Spleen (tissue), 11 donors: ENCODE measurements at regions not wholly inside any gene's neighbourhood (a gene's known extent, or its start where the extent isn't known, plus 50 kb on each side); places are given as distances from the start of the nearest gene placed in this dataset.

ENCODE experiments used
- DNase-seq: peaks from one replicate; pipeline ENCODE4 v3.0.0-alpha.2; 2020
- H3K27ac ChIP-seq, 8 donors: fragments of 200-600 bp; sonication (generic) in 7 of 8; 1 replicate in 4 of 8; 2 replicates in 4 of 8; pipeline versions ENCODE4 v1.5.0 to v1.8.0; 2016 to 2021; ENCODE audit warnings: inconsistent platforms in 4 of 8, mild to moderate bottlenecking in 4 of 8, moderate library complexity in 1 of 8
- H3K27me3 ChIP-seq, 7 donors: fragments of 200-600 bp; sonication (generic) in 6 of 7; replicated peaks in 1 of 7; 1 replicate in 4 of 7; 2 replicates in 3 of 7; pipeline versions ENCODE4 v1.5.0 to v1.8.0; 2016 to 2021; ENCODE audit warnings: inconsistent platforms in 3 of 7, mild to moderate bottlenecking in 1 of 7
- H3K36me3 ChIP-seq, 6 donors: fragments of 200-600 bp; sonication (generic) in 5 of 6; 1 replicate in 4 of 6; 2 replicates in 2 of 6; pipeline versions ENCODE4 v1.5.0 to v1.8.0; 2016 to 2021; ENCODE audit warnings: inconsistent platforms in 2 of 6
- H3K4me1 ChIP-seq, 6 donors: fragments of 200-600 bp; sonication (generic) in 5 of 6; 1 replicate in 3 of 6; 2 replicates in 3 of 6; pipeline versions ENCODE4 v1.5.0 to v1.8.0; 2016 to 2021; ENCODE audit warnings: inconsistent platforms in 3 of 6
- H3K4me3 ChIP-seq, 8 donors: fragments of 200-600 bp; sonication (generic) in 7 of 8; 1 replicate in 4 of 8; 2 replicates in 4 of 8; pipeline versions ENCODE4 v1.5.0 to v1.8.0; 2016 to 2021; ENCODE audit warnings: inconsistent platforms in 4 of 8, mild to moderate bottlenecking in 4 of 8, moderate library complexity in 2 of 8
- H3K9me3 ChIP-seq, 8 donors: fragments of 200-600 bp; sonication (generic) in 7 of 8; 1 replicate in 4 of 8; 2 replicates in 4 of 8; pipeline versions ENCODE4 v1.5.0 to v1.8.0; 2016 to 2021; ENCODE audit warnings: inconsistent platforms in 4 of 8
- CTCF ChIP-seq, 11 experiments: fragments of 200-600 bp in 7 of 11; fragments of 450-650 bp in 4 of 11; sonication (generic) in 4 of 11; IDR thresholded peaks in 8 of 11; conservative IDR thresholded peaks in 3 of 11; 1 replicate in 7 of 11; 2 replicates in 4 of 11; pipeline versions ENCODE4 v1.4.0 to v1.8.0; 2016 to 2021; ENCODE audit warnings: antibody characterized with exemption in 11 of 11, inconsistent platforms in 4 of 11, mild to moderate bottlenecking in 1 of 11
- POLR2A ChIP-seq, 3 donors: fragments of 450-650 bp; IDR thresholded peaks; one replicate each; pipeline ENCODE4 v1.5.1; 2017; ENCODE audit warnings: antibody characterized with exemption in 3 of 3, mild to moderate bottlenecking in 1 of 3
- POLR2AphosphoS5 ChIP-seq, 3 donors: sonication (generic); formaldehyde crosslinking; IDR thresholded peaks; one replicate each; pipeline ENCODE4 v1.5.1; 2017; ENCODE audit warnings: antibody characterized with exemption in 3 of 3
- WGBS, 5 donors: extraction: QIAGEN DNeasy Blood & Tissue Kit in 3 of 5; methylation state at CpG; one replicate each; pipeline versions ENCODE4 v1.1.5 to v1.1.7; 2013 to 2018; 5-methylcytosine and 5-hydroxymethylcytosine counted together
- intact Hi-C: fragments of 100-400 bp; cut with DNase I; formaldehyde crosslinking; loops from one replicate; pipeline ENCODE4 v1.15.0; 2023; ENCODE audit warnings: low total_unique reads
- donor health status: healthy with polysubstance abuse.
- donor health status: DM: no; HTN: no; CAD: no; lungs with moderate emphysema.
- donor health status: DM: no; HTN: no; CAD: no.
- donor health status: Bipolar disorder and iron deficiency.
- donor health status: healthy.
- donor health status: DM: no; HTN: no; CAD: no.
- donor health status: DM: yes; HTN: yes; CAD: no.

DNA sequence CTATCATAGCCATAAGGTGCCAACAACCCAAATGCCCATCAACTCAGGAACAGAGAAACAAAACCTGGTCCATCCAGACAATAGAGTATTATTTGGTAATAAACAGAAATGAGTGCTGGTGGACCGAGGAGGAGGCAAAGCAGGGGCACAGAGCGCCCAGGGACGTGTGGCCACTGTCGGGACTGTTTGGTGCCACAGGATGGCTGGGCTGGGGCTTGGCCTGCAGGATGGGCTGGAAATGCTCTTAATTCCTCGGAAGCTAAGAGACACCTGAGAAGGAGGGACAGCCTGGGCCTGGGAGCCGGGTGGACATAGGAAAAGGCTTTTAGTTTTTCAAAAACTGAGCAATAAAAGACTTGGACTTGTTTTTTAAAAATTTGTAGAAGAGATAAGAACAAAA is 216.4 kb downstream of the DLL1 start:
- WGBS, 5 donors, result 82 to 92% (median 91%) methylated on average over 6 of the region's 6 CpGs
- no peak for TF ChIP-seq POLR2AphosphoS5 (IDR thresholded peaks at IDR 0.05)
- TF ChIP-seq CTCF (IDR thresholded peaks at IDR 0.05 in 8 of 11, conservative IDR thresholded peaks at IDR 0.05 in 3 of 11), result no peak
- no peak for TF ChIP-seq POLR2A (IDR thresholded peaks at IDR 0.05)
- no peaks in the 10 kb centered on the region for H3K36me3 ChIP-seq
- no peak overlapping the region for H3K27ac ChIP-seq
- H3K9me3 ChIP-seq, result peaks cover 0 to 15% (median 9%) of the 10 kb centered on the region in 8 donors
- DNase-seq, result peak; percentile 66
- no peak overlapping the region for H3K4me3 ChIP-seq
- intact Hi-C loops, result no loop called here
- peaks cover 0 to 7% (median 0%) of the 10 kb centered on the region in 7 donors for H3K27me3 ChIP-seq
- H3K4me1 ChIP-seq, result no peaks in the 10 kb centered on the region

- H3K36me3 ChIP-seq, result no peaks in the 10 kb centered on the region
- no peak overlapping the region for H3K27ac ChIP-seq
- H3K27me3 ChIP-seq, result peaks cover 0 to 7% (median 0%) of the 10 kb centered on the region in 7 donors
- H3K4me1 ChIP-seq, result no peaks in the 10 kb centered on the region
- H3K9me3 ChIP-seq, result peaks cover 0 to 21% (median 11%) of the 10 kb centered on the region in 8 donors
- H3K4me3 ChIP-seq, result no peak overlapping the region
- no peak for TF ChIP-seq CTCF (IDR thresholded peaks at IDR 0.05 in 8 of 11, conservative IDR thresholded peaks at IDR 0.05 in 3 of 11)
- whole genome bisulfite sequencing, 5 donors, result 80 to 93% (median 88%) methylated on average over 13 of the region's 13 CpGs
- intact Hi-C loops, result no loop called here
- peak; percentile 62 for DNase-seq
Observed at GRCh38 chr6:170073846-170074245, 217.0 kb downstream of the DLL1 start.

DNA sequence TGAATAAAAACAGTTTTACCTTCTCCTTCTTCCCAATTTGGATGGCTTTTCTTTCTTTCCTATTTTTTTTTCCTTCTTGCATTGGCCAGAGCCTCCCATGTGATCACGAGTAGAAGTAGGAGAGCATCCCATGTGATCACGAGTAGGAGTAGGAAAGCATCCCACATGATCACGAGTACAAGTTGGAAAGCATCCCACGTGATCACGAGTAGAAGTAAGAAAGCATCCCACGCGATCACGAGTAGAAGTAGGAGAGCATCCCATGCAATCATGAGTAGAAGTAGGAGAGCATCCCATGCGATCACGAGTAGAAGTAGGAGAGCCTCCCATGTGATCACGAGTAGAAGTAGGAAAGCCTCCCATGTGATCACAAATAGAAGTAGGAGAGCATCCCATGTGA is 218.6 kb downstream of the DLL1 start:
- no peaks in the 10 kb centered on the region for H3K4me1 ChIP-seq
- H3K9me3 ChIP-seq, result peaks cover 0 to 23% (median 11%) of the 10 kb centered on the region in 8 donors
- no peak overlapping the region for H3K27ac ChIP-seq
- H3K4me3 ChIP-seq, result no peak overlapping the region
- no peaks in the 10 kb centered on the region for H3K36me3 ChIP-seq
- H3K27me3 ChIP-seq, result peaks cover 0 to 19% (median 0%) of the 10 kb centered on the region in 7 donors
- intact Hi-C loops, result no loop called here
- no peak for DNase-seq
- 83 to 90% (median 87%) methylated on average over 11 of the region's 11 CpGs for WGBS, 5 donors
- no peak for TF ChIP-seq CTCF (IDR thresholded peaks at IDR 0.05 in 8 of 11, conservative IDR thresholded peaks at IDR 0.05 in 3 of 11)
- TF ChIP-seq POLR2A (IDR thresholded peaks at IDR 0.05), result no peak
- TF ChIP-seq POLR2AphosphoS5 (IDR thresholded peaks at IDR 0.05), result no peak

DNA sequence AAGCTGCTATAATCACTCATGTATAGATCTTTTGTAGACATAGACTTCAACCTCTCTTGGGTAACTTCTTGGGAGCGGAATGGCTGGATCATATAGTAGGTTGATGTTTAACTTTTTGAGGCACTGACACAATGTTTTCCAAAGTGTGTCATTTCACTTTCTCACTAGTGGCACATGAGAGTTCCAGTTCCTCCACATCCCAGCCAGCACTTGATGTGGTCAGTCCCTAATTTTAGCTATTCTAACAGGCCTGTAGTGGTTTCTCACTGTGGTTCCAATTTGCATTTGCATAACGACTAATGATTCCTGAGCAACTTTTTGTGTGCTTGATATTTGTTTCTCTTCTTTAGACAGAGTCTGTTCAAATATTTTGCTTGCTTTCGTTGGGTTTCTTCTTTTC is 221.3 kb downstream of the DLL1 start:
- no peak for DNase-seq
- Histone ChIP-seq H3K27ac (no peak overlapping the region), H3K36me3 (no peaks in the 10 kb centered on the region), H3K27me3 (peaks cover 0 to 26% (median 0%) of the 10 kb centered on the region in 7 donors), H3K4me3 (no peak overlapping the region), H3K9me3 (peaks cover 0 to 23% (median 11%) of the 10 kb centered on the region in 8 donors), H3K4me1 (no peaks in the 10 kb centered on the region)
- 68 to 86% (median 79%) methylated on average over 3 of the region's 3 CpGs for WGBS, 5 donors
- intact Hi-C loops, result no loop called here
- no peak for TF ChIP-seq POLR2A (IDR thresholded peaks at IDR 0.05)

DNA sequence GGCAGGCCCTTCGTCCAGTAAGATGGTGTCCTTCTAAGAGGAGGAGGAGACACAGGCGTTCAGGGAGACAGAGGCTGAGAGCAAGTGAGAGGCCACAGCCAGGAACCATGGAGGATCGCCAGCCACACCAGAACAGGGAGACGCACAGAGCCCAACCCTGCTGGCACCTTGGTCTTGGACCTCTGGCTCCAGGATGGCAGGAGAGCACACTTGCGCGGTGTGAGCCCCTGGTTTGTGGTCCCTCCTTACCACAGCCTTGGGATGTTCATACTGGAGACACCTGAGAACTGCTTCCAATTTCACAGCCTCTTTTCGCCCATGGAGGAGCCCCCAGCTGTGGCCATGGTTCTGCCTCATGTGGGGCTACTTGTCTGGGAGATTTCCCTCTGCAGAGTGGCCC is 222.4 kb downstream of the DLL1 start:
- Histone ChIP-seq H3K27ac (no peak overlapping the region), H3K36me3 (no peaks in the 10 kb centered on the region), H3K9me3 (peaks cover 0 to 23% (median 11%) of the 10 kb centered on the region in 8 donors), H3K4me3 (no peak overlapping the region), H3K4me1 (no peaks in the 10 kb centered on the region), H3K27me3 (peaks cover 0 to 20% (median 0%) of the 10 kb centered on the region in 7 donors)
- TF ChIP-seq POLR2AphosphoS5 (IDR thresholded peaks at IDR 0.05) (no peak), CTCF (IDR thresholded peaks at IDR 0.05 in 8 of 11, conservative IDR thresholded peaks at IDR 0.05 in 3 of 11) (no peak), POLR2A (IDR thresholded peaks at IDR 0.05) (no peak)
- 85 to 94% (median 91%) methylated on average over 7 of the region's 7 CpGs for WGBS, 5 donors
- DNase-seq, result peak; percentile 51
- intact Hi-C loops, result no loop called here
